ENCODE measurements at regions not wholly inside any gene's neighbourhood (a gene's known extent, or its start where the extent isn't known, plus 50 kb on each side); places are given as distances from the start of the nearest gene placed in this dataset.
"Not testable (repeated sequence)": the region's sequence is repeated elsewhere in the genome, so short reads cannot be mapped to it uniquely, and the experiment has no call there.

- FAIRE-seq = no peak
Observed at GRCh38 chr7:106447318-106447847, 162.6 kb upstream of the NAMPT start.

DNA sequence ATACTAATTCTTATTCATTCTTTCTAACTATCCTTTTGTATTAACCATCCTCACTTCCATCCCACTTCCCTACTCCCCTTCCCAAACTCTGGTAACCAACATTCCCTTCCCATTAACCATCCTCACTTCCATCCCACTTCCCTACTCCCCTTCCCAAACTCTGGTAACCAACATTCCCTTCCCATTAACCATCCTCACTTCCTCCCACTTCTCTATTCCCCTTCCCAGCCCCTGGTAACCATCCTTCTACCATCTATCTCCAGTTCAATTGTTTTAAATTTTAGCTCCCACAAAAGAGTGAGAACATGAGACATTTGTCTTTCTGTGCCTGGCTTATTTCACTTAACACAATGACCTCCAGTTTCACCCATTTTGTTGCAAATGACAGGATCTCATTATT is 160.6 kb upstream of the NAMPT start:
- not testable (repeated sequence) for FAIRE-seq

DNA sequence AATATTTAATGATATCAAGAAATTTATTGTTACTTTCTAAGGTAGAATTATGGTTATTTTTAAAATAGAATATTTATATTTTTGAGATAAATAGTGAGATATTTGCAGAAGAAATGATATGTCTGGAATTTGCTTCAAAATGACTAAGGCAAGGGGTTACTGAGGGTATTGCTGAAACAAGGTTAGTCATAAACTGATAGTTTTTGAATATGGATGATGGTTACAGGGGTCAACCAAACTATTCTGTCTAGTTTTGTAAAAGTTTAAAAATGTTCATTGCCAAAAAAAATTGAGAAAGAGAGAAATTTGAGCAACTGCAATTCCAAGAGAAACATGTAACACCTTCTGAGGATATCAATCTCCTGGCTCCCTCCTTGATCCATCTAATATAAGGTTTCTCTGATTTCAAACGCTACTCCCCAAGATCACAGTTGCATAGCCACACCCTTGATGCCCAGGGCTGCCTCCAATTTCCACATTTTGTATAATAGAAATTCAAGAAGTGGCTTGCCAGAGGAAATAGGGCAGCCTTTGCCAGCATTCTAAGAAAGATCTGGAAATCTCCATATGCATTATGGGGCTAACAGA is 159.4 kb upstream of the NAMPT start:
- no peak for FAIRE-seq

DNA sequence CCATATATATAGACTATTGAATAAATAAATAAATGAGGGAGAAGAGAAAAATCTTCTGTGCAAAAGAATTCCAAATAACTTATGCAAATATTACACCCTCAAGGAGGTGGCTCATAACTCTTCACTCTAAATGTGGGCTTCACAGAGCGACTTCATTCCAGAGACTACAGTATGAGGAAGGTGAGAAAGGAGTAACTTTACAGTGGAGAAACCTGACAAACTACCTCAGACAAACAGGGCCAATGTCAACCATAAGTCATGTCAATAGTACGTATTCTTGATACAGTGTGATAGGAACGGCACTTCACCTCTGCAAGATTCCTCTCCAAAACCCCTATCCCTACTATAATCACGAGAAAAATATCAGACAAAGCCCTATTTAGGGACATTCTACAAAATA is 158.4 kb upstream of the NAMPT start:
- no peak for FAIRE-seq

DNA sequence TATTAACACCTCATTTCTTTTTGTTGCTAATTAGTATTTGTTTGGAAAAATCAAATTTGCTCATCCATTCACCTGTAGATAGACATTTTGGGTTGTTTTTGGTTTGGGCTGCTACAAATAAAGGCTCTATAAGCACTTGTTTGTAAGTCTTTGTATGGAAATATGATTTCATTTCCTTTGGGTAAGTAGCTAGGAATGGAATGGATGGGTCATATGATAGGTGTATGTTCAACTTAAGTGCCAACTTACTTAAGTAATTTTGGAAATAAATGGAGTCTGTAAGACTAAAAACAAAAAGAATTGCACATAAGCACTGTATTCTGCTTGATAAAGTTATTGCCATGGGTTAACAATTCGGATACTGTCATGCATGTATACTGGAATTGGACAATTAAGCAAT is 157.7 kb upstream of the NAMPT start:
- no peak for FAIRE-seq

DNA sequence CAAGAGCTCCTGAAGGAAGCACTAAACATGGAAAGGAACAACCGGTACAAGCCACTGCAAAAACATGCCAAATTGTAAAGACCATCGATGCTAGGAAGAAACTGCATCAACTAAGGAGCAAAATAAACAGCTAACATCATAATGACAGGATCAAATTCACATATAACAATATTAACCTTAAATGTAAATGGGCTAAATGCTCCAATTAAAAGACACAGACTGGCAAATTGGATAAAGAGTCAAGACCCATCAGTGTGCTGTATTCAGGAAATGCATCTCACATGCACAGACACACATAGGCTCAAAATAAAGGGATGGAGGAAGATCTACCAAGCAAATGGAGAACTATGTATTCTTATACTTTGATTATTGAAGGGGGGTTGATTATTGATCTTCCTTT is 156.6 kb upstream of the NAMPT start:
- FAIRE-seq = not testable (repeated sequence)

DNA sequence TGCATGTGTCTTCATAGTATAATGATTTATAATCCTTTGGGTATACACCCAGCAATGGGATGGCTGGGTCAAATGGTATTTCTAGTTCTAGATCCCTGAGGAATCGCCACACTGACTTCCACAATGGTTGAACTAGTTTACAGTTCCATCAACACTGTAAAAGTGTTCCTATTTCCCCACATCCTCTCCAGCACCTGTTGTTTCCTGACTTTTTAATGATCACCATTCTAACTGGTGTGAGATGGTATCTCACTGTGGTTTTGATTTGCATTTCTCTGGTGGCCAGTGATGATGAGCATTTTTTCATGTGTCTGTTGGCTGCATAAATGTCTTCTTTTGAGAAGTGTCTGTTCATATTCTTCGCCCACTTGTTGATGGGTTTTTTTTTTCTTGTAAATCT is 152.2 kb upstream of the NAMPT start:
- not testable (repeated sequence) for FAIRE-seq

DNA sequence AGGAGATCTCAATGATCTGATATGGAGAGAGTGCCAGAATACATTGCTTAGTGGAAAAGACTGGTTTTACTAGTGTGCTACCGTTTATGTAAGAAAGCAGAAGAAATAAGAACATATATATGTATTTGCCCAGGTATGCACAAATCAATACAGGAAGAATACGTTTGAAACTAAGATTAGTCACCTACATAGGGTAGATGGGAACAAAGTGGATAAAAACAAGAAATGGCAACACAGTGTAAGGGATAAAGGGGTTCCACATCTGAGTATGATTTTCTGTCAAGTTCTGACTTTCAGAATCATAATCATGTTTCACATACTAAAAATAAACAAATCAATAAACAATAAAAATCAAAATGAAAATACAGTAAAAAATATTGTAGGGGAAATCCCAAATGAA is 148.6 kb upstream of the NAMPT start:
- FAIRE-seq = no peak

DNA sequence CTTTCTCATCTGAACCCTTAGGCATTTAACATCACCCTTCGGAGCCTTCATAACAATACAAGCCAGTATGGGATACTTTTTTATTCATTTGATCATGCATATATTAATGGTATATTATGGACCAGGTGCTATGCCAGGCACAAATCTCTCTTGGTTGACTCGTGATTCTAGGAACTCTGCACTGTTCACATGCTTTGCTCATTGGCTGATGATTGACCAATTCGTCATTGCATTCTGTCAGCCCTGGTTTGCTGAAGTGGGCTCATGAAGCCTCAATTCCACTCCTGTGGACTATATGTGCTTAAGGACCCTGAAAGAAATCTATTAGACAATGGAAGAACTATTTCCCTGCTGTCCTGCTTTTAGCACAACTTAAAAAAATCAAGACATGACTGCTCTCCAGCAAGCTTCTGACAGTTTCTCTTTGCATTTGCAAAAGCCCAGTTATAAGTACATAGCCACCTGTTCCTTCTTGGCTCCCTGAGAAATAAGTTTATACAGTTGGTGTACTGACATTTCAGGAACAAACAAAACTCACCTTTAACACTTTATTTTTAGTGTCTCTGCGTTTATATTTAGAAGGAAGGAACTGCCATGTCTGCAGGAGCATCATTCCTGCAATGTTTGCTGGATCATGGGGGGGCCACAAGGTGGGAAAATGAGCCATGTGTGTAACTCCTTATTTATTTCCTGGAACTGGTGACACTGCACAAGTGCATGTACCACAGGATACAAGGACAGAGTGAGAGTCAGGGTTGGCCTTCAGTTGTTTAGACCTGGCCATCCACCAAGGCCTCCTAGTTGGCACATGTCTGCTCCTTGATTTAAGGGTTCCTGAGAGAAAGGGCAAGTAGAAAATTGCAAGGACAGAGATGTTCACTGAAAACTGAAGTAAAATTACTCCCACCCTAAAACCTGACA is 146.0 kb upstream of the NAMPT start:
- FAIRE-seq = no peak

GRCh38 chr7:106430103-106430502 is 145.3 kb upstream of the NAMPT start:
- FAIRE-seq = no peak

- no peak for FAIRE-seq
Observed at GRCh38 chr7:106426803-106427202, 142.0 kb upstream of the NAMPT start.

- no peak for FAIRE-seq
Observed at GRCh38 chr7:106425017-106425719, 140.4 kb upstream of the NAMPT start.

GRCh38 chr7:106424476-106425016 is 139.8 kb upstream of the NAMPT start:
- FAIRE-seq = no peak

- no peak for FAIRE-seq
Observed at GRCh38 chr7:106423821-106424475, 139.2 kb upstream of the NAMPT start.

GRCh38 chr7:106423111-106423510 is 138.3 kb upstream of the NAMPT start:
- FAIRE-seq = no peak

DNA sequence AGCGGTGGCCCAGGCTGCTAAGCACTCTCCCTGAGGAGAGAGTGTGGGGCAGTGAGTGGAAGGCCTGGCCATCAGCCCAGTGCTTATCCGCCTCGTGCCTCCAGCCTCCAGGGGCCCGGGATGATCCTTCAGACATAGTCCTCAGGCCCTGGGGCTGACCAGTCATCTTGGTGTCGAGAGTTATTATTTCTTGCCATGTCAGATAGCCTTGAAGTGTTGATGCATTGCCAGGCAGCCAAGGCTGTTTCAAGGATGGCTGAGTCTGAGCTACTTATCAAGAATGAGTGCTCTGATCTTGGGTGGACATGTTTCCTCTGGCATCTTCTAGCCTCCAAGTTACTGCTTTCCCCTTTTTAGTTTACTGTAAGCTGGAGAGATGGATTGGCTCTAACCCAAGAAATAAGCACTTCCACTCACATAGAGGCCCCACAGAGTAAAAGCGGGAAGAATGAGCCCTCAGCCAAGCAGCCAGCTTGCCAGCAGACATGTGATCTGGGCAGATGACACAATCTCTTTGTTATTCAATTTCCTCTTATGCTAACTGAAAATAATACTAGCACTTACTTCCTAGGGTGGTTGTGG is 136.5 kb upstream of the NAMPT start:
- no peak for FAIRE-seq

- FAIRE-seq = no peak
Observed at GRCh38 chr7:106420736-106421135, 136.0 kb upstream of the NAMPT start.

- no peak for FAIRE-seq
Observed at GRCh38 chr7:106420210-106420609, 135.4 kb upstream of the NAMPT start.

- FAIRE-seq = no peak
Observed at GRCh38 chr7:106419455-106420182, 134.8 kb upstream of the NAMPT start.

GRCh38 chr7:106418526-106418925 is 133.7 kb upstream of the NAMPT start:
- no peak for FAIRE-seq

DNA sequence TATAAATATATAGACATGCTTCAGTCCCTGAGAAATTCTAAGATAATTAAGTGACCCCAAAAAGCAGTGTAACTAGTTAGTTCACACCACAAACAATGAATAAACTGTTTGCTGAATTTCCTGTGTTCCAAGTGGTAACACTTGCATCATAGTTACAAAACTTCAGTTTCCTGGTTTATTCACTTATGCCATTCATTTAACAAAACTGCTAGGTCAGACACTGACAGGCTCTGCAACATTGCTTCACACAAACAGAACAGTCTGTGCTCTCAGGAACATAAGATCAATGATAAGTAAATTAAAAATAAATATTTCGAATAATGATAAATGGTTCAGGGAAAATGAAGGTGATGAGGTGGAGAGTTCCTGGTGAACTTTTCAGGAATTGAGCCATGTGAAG is 133.3 kb upstream of the NAMPT start:
- no peak for FAIRE-seq
